ENCODE measurements at regions not wholly inside any gene's neighbourhood (a gene's known extent, or its start where the extent isn't known, plus 50 kb on each side); places are given as distances from the start of the nearest gene placed in this dataset.
A peak's percentile ranks its signal among the peaks of the same experiment; 100 is the strongest.

- no peak overlapping the region for H3K4me3 ChIP-seq (ENCODE audit: low read depth, poor library complexity, severe bottlenecking)
- no peak for TF ChIP-seq POLR2A (IDR thresholded peaks at IDR 0.05)
- TF ChIP-seq, protein P1, sequence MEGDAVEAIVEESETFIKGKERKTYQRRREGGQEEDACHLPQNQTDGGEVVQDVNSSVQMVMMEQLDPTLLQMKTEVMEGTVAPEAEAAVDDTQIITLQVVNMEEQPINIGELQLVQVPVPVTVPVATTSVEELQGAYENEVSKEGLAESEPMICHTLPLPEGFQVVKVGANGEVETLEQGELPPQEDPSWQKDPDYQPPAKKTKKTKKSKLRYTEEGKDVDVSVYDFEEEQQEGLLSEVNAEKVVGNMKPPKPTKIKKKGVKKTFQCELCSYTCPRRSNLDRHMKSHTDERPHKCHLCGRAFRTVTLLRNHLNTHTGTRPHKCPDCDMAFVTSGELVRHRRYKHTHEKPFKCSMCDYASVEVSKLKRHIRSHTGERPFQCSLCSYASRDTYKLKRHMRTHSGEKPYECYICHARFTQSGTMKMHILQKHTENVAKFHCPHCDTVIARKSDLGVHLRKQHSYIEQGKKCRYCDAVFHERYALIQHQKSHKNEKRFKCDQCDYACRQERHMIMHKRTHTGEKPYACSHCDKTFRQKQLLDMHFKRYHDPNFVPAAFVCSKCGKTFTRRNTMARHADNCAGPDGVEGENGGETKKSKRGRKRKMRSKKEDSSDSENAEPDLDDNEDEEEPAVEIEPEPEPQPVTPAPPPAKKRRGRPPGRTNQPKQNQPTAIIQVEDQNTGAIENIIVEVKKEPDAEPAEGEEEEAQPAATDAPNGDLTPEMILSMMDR (IDR thresholded peaks at IDR 0.05), result no peak
- 26 to 29% methylated on average over 4 of the region's 4 CpGs for WGBS, 2 donors
- intact Hi-C loops (cut with DNase I; ENCODE audit: low total_unique reads), result no loop called here
- DNase-seq (ENCODE audit: low spot score in 2 of 2), result no peak
Observed at GRCh38 chr18:49666045-49666775, 104.4 kb downstream of the LIPG start.

GRCh38 chr18:49663899-49664890 lies 102.3 kb downstream of the LIPG start:
- H3K4me3 ChIP-seq (ENCODE audit: low read depth, poor library complexity, severe bottlenecking), result no peak overlapping the region
- no peak for TF ChIP-seq POLR2A (IDR thresholded peaks at IDR 0.05)
- TF ChIP-seq, protein P1 (IDR thresholded peaks at IDR 0.05), result no peak
- DNase-seq (ENCODE audit: low spot score in 2 of 2), result no peak
- intact Hi-C loops (cut with DNase I; ENCODE audit: low total_unique reads), result no loop called here
- WGBS, 2 donors, result 71 to 77% methylated on average over 16 of the region's 16 CpGs

DNA sequence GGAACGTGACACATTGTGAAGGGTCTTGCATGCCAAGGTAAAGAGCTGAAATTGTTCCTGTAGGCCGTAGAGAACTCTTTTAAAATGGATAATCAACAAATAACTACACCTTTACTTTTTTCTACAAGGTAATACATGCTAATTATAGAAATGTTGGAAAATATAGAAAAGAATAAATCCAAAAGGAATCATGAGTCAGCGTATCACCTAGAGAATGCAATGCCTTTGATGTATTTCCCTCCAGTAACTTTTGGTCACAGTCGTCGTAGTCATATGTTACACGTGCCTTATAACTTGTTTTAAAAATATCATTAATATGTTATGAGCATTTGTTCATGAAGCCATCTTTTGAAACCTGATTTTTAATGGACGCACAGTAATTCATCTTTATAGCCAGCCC lies 100.6 kb downstream of the LIPG start:
- H3K4me3 ChIP-seq (ENCODE audit: low read depth, poor library complexity, severe bottlenecking), result no peak overlapping the region
- intact Hi-C loops (cut with DNase I; ENCODE audit: low total_unique reads), result no loop called here
- DNase-seq (ENCODE audit: low spot score in 2 of 2), result no peak
- WGBS, 2 donors, result 79 to 92% methylated on average over 7 of the region's 7 CpGs
- TF ChIP-seq, protein P1 (IDR thresholded peaks at IDR 0.05), result no peak
- TF ChIP-seq POLR2A (IDR thresholded peaks at IDR 0.05), result no peak

DNA sequence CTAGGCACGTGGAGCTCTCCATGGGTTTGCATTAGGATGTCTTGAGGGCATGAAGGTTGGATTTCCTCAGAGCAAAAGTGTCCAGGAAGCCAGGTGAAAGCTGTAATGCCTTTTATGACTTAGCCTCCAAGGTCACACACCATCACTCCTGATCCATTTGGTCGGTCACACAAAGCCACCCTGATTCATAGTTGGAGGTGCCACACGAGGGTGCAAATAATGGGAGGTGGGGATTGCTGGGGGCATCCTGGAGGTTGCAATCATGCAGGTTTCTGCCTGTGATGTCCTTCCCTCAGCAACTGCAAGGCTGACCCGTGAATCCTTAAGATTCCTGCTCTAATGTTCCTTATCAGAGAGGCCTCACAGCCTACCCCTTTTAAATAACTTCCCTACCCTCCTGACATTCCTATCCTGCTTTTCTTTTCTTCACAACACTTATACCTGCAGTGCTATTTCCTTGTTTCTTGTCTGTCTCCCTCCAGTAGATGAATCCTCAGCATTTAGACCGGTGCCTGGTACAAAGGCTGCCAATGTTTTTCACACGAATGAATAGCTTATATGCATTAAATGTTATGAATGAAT lies 97.1 kb downstream of the LIPG start:
- intact Hi-C loops (cut with DNase I; ENCODE audit: low total_unique reads), result no loop called here
- no peak overlapping the region for H3K4me3 ChIP-seq (ENCODE audit: low read depth, poor library complexity, severe bottlenecking)
- DNase-seq (ENCODE audit: low spot score in 2 of 2), result peak in 1 of 2 donors; percentile 21
- no peak for TF ChIP-seq POLR2A (IDR thresholded peaks at IDR 0.05)
- TF ChIP-seq, protein P1 (IDR thresholded peaks at IDR 0.05), result no peak
- 71 to 74% methylated on average over 6 of the region's 6 CpGs for WGBS, 2 donors

- WGBS, 2 donors, result 65 to 67% methylated on average over 10 of the region's 10 CpGs
- H3K4me3 ChIP-seq (ENCODE audit: low read depth, poor library complexity, severe bottlenecking), result no peak overlapping the region
- DNase-seq (ENCODE audit: low spot score in 2 of 2), result peak in 1 of 2 donors; percentile 49
- TF ChIP-seq, protein P1 (IDR thresholded peaks at IDR 0.05), result no peak
- TF ChIP-seq POLR2A (IDR thresholded peaks at IDR 0.05), result no peak
- intact Hi-C loops (cut with DNase I; ENCODE audit: low total_unique reads), result no loop called here
Observed at GRCh38 chr18:49656073-49656692, 94.3 kb downstream of the LIPG start.
